Stimulated activated CD4-positive, alpha-beta T cell treated with anti-CD3 and anti-CD28 coated beads, Interleukin-1b, Interleukin-23, amount 100 ng/mL, for 48 hours (primary cell): ENCODE measurements at regions not wholly inside any gene's neighbourhood (a gene's known extent, or its start where the extent isn't known, plus 50 kb on each side); places are given as distances from the start of the nearest gene placed in this dataset.
"Not testable (repeated sequence)": the region's sequence is repeated elsewhere in the genome, so short reads cannot be mapped to it uniquely, and the experiment has no call there.

Source experiments
- DNase-seq: peaks from one replicate; pipeline ENCODE4 v3.0.0-alpha.2; 2020

DNA sequence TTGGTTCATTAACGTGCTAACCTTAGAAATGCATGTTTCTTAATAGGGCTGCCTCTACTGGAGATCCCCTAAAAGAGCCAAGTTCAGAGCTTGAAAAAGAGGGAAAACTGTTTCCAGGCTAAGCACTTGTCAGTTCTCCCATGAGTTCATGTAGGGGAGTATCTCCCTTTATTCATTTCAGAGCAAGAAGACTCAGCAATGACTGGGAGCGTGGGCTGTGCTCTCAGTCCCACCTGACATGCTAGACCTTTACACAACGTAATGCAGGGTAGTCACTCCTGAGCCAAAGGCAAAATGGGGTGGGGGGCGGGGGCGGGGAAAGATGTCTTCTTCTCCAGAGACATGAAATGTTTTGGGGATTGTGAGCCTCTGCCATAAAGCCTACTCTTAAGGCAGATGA is 420.1 kb upstream of the MCTP2 start:
- no peak for DNase-seq

DNA sequence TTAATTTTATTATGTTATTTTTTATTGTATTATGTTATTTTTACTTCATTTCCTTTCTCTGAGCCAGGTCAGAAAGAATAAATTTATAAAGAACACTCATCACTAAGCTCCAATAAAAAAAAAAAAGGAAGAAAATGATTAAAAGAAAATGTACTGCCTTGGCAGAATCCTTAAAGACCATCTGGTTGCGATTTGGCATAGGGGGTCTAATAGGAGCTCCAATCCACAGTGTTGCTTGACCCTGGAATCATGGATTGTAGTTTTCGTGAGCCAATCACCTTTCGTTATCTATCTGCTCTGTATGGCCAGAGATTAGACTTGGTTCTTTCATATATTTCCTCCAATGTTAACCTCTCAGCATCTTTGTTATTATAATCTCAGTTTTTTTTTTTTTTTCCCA is 421.8 kb upstream of the MCTP2 start:
- no peak for DNase-seq

DNA sequence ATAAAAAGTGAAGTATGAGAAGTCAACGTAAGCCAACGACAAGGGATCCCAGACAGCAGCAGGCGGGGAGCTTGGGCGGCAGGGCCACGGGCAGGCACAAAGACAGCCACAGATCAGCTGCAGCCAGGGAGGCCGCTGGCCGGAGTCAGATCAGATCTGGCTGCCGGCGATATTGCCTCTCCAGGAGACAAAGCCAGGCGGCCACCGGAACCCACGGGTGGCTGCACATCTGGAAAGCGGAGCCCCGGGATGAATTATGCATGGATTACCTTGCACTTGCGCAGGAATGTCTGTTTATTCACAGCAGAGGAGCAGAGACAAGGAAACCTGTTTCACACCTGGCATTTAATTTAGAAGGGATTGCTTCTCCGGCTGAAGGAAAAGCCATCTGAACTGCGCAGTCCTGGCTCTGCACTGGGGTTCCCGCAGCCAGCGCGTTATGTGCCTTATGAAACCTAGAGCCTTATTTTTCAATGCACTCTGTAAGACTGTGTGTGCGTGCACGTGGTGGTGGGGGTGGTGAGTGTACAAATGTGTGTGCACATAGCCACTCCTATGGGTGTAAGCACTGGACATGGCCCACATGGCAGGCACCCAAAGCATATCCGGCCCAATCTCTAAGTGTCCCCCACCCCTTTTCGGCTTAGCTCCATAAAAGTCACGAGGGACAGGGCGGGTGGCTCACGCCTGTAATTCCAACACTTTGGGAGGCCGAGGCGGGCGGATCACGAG is 427.8 kb upstream of the MCTP2 start:
- no peak for DNase-seq

DNA sequence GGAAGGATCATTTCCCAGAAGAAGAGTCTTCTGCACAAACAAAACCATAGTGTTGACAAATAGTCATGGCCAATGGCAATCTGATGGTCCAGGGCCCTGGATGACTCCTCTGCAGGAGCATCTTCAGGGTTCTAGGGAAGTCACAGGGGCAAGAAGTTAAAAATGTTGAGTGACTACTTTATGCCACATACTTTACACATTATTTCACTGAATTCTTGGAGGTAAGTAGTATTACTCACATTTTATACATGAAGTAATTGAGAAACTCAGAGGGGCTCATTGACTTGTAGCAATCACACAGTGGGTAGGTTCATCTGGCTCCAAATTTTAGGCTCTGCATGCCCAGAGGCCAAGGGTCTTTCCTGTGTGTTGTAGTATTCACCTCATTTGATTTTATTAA is 430.2 kb upstream of the MCTP2 start:
- DNase-seq: no peak

DNA sequence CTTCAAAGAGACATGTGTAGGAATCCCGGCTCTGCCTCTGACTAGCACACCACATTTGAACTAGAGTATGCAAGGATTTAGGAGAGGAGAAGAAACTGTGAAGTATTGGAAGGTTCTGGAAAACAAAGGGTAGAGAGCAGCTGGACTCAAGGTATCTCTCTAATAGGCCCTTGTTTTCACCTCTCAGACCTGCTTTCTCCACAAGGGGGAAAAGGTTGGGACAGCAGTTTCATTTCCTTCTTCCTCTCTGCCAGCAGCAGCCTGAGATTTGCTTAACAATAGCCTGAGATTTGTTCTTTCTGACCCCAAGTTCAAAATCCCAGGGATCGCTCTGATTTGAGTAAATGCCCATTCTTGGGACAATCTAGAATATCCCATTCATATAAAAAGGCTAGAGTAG is 430.6 kb upstream of the MCTP2 start:
- DNase-seq: no peak

DNA sequence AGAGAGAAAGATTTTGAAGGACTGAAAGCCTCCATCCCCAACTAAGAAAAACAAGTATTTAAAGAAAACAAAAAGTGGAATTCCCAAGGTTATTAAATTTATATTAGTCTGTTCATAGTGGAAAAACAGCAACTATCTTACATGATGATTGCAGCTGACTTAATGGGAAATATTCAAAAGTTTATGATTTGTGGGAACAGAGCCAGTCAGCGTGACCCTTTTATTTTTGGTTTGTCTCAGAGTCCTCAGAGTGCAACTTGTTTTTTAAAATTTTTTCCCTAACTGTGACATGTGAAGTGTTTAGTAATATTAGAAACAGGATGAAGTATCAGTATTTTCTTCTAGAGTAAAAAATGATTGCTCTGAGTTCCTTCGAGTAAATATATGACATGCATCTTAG is 441.9 kb upstream of the MCTP2 start:
- no peak for DNase-seq

DNA sequence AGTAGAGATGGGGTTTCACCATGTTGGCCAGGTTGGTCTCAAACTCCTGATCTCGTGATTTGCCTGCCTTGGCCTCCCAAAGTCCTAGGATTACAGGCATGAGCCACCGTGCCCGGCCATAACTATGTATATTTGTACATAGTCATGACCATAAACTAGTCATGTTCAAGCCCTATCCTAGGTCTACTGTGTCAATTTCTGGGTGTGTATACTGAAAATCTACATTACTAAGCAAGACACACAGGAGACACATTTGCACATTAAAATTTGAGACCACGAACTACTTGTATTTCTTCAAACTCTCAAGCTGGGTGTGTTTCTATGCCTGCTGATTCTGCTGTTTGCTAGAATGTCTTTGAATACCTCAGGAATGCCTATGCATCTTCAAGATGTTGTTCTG is 451.3 kb upstream of the MCTP2 start:
- DNase-seq: no peak

DNA sequence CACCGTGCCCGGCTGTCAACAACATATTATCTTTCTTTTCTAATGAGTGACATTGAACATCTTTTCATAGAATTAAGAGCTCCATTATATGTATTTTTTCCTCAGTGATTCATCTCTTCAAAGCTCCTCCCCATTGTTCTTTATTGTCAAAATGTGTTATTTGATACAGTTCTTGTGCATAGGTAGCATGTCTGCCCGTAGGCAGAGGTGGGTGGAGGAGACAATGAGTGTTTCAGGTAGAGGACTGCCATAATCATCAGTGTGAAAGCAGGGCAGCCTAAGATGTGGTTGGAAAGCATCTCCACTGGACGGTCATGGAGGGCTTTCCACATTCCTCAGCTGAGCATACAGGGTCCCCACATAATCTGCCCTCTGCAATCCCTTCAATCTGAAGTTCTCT is 452.0 kb upstream of the MCTP2 start:
- no peak for DNase-seq

DNA sequence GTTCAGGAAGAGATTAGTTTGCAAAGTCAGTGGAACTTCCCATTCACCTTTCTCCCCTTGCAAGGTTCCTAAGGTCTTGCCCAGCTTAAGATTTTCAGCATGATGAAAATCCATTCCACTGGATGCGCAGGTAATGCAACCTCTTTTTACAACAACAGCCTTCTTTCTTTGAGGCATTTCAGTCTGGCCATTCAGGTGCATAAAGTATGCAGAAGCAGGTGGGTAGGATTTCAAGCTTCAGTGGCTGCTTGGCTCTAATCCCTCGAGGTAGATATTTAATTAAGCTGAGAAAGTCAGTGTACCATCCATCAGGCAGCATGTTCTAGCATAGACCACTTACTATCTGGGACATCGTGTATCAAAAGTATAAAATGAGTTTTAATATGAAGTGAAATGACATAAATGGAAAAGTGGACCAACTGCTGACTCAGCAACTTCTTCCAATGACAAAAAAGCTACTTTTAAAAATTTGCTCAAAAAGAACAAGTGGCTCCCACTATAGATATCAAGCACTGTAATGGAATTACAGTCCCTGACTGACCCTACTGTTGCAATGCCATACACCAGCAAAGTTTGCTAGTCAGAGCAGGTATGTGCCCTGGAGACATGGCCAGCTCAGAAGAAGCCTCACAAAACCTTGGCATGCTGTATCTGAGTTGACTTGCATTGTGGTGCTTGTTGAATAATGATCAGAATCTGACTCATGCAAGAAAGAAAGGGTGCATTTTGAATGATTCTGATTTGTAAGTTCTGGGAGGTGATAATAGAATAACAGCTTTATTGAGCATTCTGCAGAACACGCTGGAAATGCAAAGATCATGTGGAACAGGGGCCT is 459.9 kb upstream of the MCTP2 start:
- DNase-seq: no peak

DNA sequence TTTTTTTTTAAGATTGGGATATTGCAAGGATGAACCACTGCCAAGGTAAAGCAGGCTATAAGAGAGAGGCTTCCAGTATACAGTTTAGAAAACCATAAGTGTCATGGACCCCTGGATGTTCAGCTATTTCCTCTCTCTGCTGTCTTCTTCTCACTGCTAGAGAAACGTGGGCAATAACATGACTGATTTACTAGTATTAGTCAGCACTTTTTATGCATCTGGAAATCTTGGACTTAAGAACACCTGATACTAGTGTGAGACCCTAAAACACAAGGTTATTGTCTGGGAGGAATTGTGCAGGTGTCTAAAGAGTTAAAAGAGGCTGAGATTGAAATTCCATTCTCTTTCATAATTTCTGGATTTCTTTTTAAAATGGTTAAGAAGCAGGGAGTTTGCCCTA is 460.6 kb upstream of the MCTP2 start:
- no peak for DNase-seq

DNA sequence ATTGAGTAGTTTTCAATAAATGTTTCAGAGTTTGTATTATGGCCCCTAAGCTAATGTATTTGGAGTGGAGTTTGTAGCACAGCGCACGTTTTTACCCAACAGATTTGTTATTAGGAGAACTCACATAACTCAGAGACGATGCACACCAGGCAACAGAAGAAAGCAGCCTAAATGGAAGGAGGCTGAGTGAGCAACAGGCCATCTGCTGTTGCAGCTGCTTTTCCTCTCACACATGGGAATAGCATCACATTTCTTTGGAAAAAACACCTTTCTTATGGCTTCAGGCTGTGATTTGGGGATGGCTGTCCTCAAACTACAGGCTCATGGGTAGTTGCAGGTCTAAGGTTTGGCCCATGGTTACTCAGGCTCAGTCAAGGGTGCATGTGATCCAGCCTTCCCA is 469.3 kb upstream of the MCTP2 start:
- DNase-seq: no peak

DNA sequence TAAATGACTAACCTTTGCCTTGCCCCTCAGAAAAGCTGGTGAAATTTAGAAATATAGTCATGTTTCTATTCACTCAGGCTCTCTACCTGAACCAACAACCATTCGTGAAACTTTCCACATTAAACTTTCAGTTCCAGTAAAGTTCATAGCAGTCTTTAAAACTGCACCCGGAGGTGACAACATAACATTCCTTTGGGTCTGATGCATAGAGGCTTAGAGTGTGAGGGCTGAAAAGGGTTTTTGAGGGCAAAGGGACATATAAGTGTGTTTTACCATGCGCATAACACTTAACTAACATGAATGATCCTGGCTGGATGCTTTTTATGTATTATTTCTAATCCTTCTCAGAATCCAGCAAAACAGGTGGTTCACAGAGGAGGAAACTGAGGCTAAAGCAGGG is 471.7 kb upstream of the MCTP2 start:
- no peak for DNase-seq

DNA sequence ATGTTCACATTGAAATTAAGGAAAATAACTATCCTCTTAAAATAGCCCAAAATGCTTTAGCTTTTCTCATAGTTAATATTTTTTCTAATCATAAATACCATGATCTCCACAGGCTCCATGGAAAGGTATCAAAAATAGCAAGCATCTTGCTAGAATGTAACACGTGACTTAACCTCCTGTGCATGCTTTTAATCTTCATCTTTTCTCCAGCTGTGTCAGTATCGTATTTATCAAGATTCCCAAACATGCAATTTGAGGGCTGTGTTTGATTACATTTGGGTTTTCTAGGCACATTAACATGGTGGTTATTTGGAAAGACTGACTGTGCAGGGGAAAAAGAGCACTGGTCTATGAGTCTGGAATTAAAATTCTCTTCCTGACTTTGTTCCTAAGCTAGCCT is 472.5 kb upstream of the MCTP2 start:
- DNase-seq: no peak

DNA sequence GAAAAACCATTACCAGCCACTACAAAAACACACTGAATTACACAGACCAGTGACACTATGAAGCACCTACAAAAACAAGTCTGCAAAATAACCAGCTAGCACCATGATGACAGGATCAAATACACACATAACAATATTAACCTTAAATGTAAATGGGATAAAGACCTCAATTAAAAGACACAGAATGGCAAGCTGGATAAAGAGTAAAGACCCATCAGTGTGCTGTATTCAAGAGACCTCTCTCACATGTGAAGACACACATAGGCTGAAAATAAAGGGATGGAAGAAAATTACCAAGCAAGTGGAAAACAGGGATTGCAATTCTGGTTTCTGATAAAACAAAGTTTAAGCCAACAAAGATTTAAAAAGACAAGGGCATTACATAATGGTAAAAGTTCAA is 482.7 kb upstream of the MCTP2 start:
- DNase-seq: no peak

DNA sequence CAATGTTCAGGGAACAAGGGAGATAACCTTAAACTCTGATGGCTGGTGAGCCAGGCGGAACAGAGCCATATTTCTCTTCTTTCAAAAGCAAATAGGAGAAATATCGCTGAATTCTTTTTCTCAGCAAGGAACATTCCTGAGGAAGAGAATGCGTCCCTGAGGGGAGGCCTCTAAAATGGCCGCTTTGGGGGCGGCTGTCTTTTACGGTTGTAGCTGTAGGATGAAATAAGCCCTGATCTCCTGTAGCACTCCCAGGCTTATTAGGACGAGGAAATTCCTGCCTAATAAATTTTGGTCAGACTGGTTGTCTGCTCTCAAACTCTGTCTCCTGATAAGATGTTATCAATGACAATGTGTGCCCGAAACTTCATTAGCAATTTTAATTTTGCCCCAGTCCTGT is 496.4 kb upstream of the MCTP2 start:
- DNase-seq: not testable (repeated sequence)

DNA sequence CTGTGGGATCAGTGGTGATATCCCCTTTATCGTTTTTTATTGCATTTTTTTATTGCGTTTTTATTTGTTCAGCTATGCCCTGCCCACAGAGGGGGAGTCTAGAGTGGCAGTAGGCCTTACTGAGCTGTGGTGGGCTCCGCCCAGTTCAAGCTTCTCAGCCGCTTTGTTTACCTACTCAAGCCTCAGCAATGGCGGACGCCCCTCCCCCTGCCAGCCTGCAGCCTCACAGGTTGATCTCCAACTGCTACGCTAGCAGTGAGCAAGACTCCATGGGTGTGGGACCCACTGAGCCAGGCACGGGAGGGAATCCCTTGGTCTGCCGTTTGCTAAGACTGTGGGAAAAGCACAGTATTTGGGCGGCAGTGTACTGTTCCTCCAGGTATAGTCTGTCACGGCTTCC is 500.6 kb upstream of the MCTP2 start:
- DNase-seq: no peak

DNA sequence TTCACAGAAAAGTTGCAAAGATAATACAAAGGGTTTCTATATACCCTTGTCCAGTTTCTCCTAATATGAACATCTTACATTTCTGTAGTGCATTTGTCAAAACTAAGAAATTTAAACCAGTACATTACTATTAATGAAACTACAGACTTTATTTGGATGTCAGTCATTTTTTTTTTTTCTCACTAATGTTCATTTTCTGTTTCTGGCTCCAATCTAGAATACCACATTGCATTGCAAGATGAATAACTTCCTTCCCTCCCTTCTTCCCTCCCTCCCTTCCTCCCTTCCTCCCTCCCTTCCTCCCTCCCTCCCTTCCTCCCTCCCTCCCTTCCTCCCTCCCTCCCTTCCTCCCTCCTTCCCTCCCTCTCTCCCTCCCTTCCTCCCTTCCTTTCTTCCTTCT is 509.2 kb upstream of the MCTP2 start:
- no peak for DNase-seq

DNA sequence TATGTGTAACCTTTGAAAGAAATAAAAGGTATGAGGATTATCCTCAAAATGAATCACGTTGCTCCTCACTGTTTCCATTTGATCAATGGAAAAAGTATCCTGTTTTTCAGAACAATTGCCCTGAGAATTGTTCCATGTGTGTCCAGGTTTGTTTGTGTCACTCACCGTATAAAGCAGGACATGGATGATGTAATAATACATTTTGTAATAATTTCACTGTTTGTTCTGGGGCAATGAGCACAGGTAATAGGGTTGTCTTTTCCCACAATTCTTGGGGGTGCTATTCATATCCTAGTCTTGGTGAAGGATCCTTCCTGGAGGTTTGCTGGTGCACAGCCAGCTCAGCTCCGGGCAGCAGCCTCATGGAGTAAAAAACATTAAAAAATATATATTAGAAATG is 510.8 kb upstream of the MCTP2 start:
- DNase-seq: no peak

DNA sequence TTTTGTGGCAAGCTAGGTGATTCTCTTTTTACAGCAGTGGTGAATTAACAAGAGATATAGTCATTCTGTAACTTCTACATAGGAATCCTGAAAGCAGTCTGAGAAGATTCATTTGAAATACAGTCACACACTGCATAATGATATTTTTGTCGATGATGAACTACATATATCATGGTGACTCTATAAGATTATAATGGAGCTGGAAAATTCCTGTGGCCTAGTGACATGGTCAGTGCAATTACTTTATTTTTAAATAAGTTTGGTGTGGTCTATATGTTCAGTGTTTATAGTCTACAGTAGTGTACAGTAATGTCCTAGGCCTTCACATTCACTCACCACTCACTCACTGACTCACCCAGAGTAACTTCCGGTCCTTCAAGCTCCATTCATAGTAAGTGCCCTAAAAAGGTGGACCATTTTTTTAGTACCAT is 511.4 kb upstream of the MCTP2 start:
- DNase-seq: no peak

DNA sequence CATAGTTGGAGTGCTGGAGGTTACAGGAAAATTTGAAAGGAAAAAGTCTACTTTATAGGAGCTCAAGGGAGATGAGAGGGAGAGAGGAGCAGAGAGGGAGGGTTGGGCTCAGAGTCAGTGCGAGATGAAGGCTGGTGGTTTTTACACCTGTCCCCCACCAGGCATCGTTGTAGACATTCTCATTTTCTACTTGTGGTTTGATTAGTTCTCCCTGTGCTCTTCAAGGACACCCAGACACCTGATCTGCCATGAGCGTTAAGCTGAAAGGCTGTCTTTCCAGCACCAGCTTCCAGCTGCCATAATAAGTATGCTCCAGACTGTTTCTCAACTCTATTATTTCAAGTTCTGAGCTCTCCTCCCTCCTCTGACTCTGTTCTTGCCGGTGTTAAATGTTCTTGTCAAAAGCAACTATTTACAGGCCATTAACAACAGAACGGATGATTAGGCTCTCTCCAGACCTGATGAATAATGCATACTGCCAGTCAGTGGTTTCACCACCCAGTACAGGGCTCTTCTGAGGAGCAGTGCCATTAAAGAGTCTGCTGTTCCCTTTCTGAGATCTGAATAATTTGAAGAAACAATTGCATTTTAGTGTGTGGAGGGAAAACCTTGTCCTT is 514.6 kb upstream of the MCTP2 start:
- DNase-seq: no peak

DNA sequence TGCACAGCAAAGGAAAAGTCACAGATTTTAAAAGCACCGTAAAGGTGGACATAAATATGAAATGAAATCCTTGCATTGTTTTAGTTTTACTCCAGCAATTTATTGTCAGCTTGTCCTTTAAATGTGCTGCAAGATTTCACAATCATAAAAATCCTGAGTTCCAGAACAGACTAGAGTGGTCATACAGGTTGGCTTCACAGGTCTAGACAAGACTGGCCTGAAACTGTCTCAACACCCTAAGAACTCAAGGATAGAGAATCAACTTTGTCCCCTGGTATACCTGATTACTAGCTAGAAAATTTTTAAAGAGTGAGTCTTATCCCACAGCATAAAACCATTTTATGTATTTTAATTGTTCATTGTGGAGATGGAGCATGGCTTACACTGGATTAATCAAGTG is 521.7 kb upstream of the MCTP2 start:
- DNase-seq: no peak

DNA sequence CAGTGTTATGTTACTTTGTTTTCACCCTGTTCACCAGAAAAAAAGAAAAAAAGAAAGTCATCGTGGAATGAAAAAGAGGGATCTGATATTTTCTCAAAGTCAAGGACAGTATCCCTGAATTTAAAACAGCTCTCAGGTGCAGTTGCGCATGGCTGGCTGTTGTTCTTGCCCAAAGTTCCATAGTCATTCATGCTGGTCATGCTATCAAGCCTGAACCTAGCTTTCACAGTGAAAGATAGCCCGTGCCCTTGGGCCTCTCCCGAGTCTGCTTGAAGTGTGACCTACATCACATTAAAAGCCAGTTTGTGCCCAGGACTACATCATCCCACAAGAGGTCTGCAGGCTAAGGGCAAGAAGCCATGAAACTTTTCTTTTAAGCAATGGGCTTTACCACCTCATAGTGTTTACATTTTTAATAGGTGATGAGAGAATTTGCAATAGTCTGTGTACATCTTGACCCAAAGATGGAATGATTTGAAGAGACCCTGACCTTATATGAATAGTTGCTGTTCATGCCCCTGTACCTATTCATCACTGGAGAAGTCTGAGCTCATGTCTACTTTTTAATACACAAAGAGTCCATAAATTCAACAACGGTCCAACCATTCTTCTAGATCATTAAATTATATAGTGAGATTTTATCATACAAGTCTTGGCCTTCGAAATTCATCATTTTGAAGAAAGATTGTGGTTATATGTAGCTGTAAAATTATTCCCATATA is 522.5 kb upstream of the MCTP2 start:
- no peak for DNase-seq

DNA sequence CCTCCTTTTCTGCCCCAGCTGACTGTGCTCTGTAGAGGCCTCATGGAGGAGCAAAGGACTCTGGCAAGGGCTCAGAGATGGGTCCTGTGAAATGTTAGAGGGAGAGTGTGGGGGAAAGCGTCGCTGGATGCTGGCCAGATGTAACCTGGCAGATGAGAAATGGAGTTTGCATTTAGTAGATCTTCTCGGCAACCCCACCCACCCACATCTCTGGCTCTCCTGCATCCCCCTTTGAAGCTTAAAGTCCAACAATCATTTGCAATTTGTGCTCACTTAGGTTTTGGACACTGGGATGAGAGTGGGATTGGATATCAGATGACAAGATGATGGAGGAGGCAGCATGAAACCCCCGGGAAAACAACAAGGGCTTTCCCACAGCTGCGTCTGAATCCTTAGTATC is 523.6 kb upstream of the MCTP2 start:
- no peak for DNase-seq
